Keratinocyte (primary cell): ENCODE measurements at regions not wholly inside any gene's neighbourhood (a gene's known extent, or its start where the extent isn't known, plus 50 kb on each side); places are given as distances from the start of the nearest gene placed in this dataset.

Source experiments
- CTCF ChIP-seq, 3 experiments: IDR thresholded peaks in 1 of 3; conservative IDR thresholded peaks in 1 of 3; optimal IDR thresholded peaks in 1 of 3; 2 replicates in 2 of 3; 3 replicates in 1 of 3; pipeline versions ENCODE3 to v1.5.1; 2011; ENCODE audit warnings: low read length in 3 of 3, mild to moderate bottlenecking in 3 of 3, moderate library complexity in 2 of 3, control low read depth in 1 of 3, inconsistent platforms in 1 of 3; ENCODE audit not compliant: insufficient read depth in 2 of 3; ENCODE audit errors: extremely low read depth in 1 of 3
- EZH2 ChIP-seq: IDR thresholded peaks from one replicate; pipeline ENCODE4 v1.6.1; 2012; ENCODE audit warnings: inconsistent platforms, mild to moderate bottlenecking, low read length, moderate library complexity

- TF ChIP-seq CTCF (optimal IDR thresholded peaks at IDR 0.05 in 1 of 3, IDR thresholded peaks at IDR 0.05 in 1 of 3, conservative IDR thresholded peaks at IDR 0.05 in 1 of 3; ENCODE audit: extremely low read depth in 1 of 3, insufficient read depth in 2 of 3, low read length in 3 of 3) (no peak), EZH2 (no peak)
Measured at GRCh38 chr18:73482901-73483300, 615.1 kb upstream of the NETO1 start.
